GM10266 (cell line): ENCODE measurements at regions not wholly inside any gene's neighbourhood (a gene's known extent, or its start where the extent isn't known, plus 50 kb on each side); places are given as distances from the start of the nearest gene placed in this dataset.

Source experiments
- DNase-seq: peaks from one replicate; pipeline ENCODE4 v3.0.0; 2012; ENCODE audit errors: extremely low spot score
- CTCF ChIP-seq: IDR thresholded peaks from 2 replicates; pipeline ENCODE4 v1.5.1; 2012; ENCODE audit warnings: mild to moderate bottlenecking, low read depth; ENCODE audit not compliant: control insufficient read depth, insufficient read depth; ENCODE audit errors: missing control alignments

GRCh38 chr10:4765428-4765827, 60.6 kb upstream of the AKR1E2 start:
- DNase-seq = no peak
- TF ChIP-seq CTCF = no peak

GRCh38 chr10:4763960-4764428, 62.0 kb upstream of the AKR1E2 start:
- TF ChIP-seq CTCF = no peak
- no peak for DNase-seq

- DNase-seq = no peak
- TF ChIP-seq CTCF = no peak
Observed at GRCh38 chr10:4763513-4763912, 62.5 kb upstream of the AKR1E2 start.

- DNase-seq = no peak
- no peak for TF ChIP-seq CTCF
Observed at GRCh38 chr10:4758256-4758655, 67.8 kb upstream of the AKR1E2 start.

- no peak for TF ChIP-seq CTCF
- DNase-seq = no peak
Observed at GRCh38 chr10:4755286-4755989, 70.6 kb upstream of the AKR1E2 start.

GRCh38 chr10:4754143-4754542, 71.9 kb upstream of the AKR1E2 start:
- TF ChIP-seq CTCF = no peak
- DNase-seq = no peak

- no peak for DNase-seq
- no peak for TF ChIP-seq CTCF
Observed at GRCh38 chr10:4751211-4751610, 74.8 kb upstream of the AKR1E2 start.
